Stimulated activated memory B cell treated with anti-CD40 and anti-IgM and Interleukin-4, amounts not matched to agents 10 μg/mL and 1 μg/mL and 100 μg/mL, for 72 hours (primary cell): ENCODE measurements at regions not wholly inside any gene's neighbourhood (a gene's known extent, or its start where the extent isn't known, plus 50 kb on each side); places are given as distances from the start of the nearest gene placed in this dataset.

Experiments used
- ATAC-seq: fragments of 150-1000 bp; cut with Tn5 transposase; 2 replicates; pipeline ENCODE4 v1.10.0; 2021
- H3K27ac Mint-ChIP-seq: one replicate; pipeline ENCODE4 v1.8.0; 2022; ENCODE audit warnings: mild to moderate bottlenecking, mixed read lengths
- H3K27me3 Mint-ChIP-seq: one replicate; pipeline ENCODE4 v1.8.0; 2022; ENCODE audit warnings: mixed read lengths
- H3K36me3 Mint-ChIP-seq: one replicate; pipeline ENCODE4 v1.8.0; 2022; ENCODE audit warnings: mixed read lengths
- H3K4me1 Mint-ChIP-seq: one replicate; pipeline ENCODE4 v1.8.0; 2022; ENCODE audit warnings: mixed read lengths
- H3K4me3 Mint-ChIP-seq: one replicate; pipeline ENCODE4 v1.8.0; 2022; ENCODE audit warnings: mild to moderate bottlenecking, moderate library complexity, mixed read lengths
- H3K9me3 Mint-ChIP-seq: one replicate; pipeline ENCODE4 v1.8.0; 2022; ENCODE audit warnings: mixed read lengths

DNA sequence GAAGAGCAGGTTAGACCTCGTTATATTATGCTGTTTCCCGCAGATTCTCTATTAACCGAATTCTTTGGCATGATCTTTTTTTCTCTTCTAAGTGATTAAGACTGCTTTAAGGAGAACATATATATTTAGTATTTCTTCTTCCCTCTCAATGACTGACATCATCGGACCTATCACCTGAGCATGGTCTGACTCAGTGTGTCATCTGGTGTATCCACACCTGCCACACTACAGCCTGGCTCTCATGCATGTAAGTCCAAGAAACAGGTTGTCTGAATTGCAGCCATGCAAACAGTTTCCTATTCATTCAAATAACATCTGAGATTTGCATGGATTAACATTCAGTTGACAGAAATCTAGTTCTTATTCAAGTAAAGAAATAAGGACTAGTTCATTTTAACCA lies 55.1 kb upstream of the CWC22 start:
- H3K4me3 Mint-ChIP-seq: no peak overlapping the region
- H3K27ac Mint-ChIP-seq: no peak overlapping the region
- ATAC-seq: no peak

DNA sequence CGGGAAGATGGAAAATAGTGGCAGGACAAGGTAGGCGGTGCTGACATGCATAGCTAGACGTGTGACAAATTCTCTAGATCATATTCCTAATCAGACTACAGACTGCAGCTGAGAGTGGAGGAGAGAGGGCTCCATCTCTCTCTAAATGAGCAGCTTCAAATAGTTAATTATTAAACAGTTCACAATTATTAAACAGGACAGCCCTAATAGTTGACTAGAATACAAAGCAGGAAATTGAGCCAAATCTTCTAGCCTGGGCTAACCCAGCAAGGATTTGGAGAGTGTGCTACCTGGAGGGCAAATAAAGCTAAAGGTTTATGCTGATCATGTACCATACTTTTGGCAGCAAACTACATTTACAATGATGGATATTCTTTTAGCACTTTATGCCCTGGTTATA lies 54.4 kb upstream of the CWC22 start:
- Mint-ChIP-seq H3K9me3 (no peaks in the 10 kb centered on the region), H3K4me1 (no peaks in the 10 kb centered on the region), H3K27me3 (no peaks in the 10 kb centered on the region), H3K27ac (no peak overlapping the region), H3K36me3 (no peaks in the 10 kb centered on the region), H3K4me3 (no peak overlapping the region)
- no peak for ATAC-seq

More for the DNA sequence above, 55.1 kb upstream of the CWC22 start:
- no peaks in the 10 kb centered on the region for H3K27me3 Mint-ChIP-seq
- no peaks in the 10 kb centered on the region for H3K36me3 Mint-ChIP-seq
- H3K9me3 Mint-ChIP-seq: no peaks in the 10 kb centered on the region
- no peaks in the 10 kb centered on the region for H3K4me1 Mint-ChIP-seq

DNA sequence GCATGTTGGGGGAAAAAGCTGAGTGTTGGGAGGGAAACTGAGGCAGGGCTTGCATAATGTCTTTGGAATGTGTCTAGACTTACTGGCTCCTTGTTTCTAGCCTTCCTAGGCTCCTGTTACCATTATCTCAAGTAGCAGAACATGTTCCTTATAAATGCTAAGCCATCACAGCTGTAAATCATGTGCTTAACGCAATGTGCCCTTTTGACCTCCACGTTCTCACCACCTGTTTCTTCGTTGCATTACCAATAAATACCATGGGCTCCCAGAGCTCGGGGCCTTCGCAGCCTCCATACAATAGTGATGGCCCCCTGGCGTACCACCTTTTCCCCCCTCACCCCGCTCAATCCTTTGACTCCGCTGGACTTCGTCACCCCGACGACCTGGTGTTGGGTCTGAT lies 54.0 kb upstream of the CWC22 start:
- no peak for ATAC-seq
- no peaks in the 10 kb centered on the region for H3K27me3 Mint-ChIP-seq
- H3K9me3 Mint-ChIP-seq: no peaks in the 10 kb centered on the region
- no peaks in the 10 kb centered on the region for H3K36me3 Mint-ChIP-seq
- H3K4me3 Mint-ChIP-seq: no peak overlapping the region
- H3K4me1 Mint-ChIP-seq: no peaks in the 10 kb centered on the region
- no peak overlapping the region for H3K27ac Mint-ChIP-seq

DNA sequence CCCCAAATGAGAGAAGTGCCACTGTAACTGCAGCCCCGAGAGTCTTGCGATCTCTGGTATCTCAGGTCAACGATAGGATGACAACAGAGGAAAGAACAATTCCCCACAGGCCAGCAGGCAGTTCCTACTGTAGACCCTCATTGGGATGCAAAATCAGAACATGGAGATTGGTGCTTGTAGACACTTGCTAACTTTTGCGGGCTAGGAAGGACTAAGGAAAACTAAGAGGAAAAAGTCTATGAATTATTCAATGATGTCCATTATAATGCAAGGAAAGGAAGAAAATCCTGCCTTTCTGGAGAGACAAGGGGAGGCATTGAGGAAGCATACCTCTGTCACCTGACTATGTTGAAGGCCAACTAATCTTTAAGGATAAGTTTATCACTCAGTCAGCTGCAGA lies 51.9 kb upstream of the CWC22 start:
- Mint-ChIP-seq H3K4me1 (no peaks in the 10 kb centered on the region), H3K27ac (no peak overlapping the region), H3K9me3 (peaks cover 5% of the 10 kb centered on the region), H3K27me3 (peaks cover 6% of the 10 kb centered on the region), H3K36me3 (no peaks in the 10 kb centered on the region), H3K4me3 (no peak overlapping the region)
- no peak for ATAC-seq

DNA sequence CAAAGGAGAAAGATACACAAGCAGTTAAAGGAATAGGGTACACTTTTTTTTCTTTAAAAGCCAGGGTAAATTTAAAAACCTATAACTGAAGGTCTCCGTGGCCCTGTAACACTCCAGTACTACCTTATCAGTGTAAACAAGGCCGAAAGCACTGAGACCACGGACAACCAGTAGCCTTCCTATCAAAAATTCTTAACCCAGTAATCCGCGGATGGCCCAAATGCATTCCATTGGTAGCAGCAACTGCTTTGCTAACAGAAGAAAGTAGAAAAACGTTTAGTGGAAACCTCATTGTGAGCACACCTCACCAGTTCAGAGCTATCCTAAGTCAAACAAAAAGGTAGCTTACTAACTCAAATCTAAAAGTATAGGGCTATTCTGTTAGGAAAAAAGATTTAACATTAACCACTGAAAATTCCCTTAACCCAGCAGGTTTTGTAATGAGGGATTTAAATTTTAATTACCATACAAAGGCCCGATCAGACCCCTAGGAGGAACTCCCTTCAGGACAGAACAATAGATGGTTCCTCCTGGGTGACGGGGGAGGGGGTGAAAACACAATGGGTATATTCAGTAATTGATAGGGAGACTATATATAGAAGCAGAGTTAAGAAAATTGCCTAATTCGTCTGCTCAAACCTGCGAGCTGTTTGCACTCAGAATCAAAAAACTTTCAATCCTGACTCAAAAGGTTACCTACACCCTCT lies 50.8 kb upstream of the CWC22 start:
- Mint-ChIP-seq H3K27ac (no peak overlapping the region), H3K4me3 (no peak overlapping the region)

More for the DNA sequence above, 50.8 kb upstream of the CWC22 start:
- ATAC-seq: no peak
- Mint-ChIP-seq H3K36me3 (no peaks in the 10 kb centered on the region), H3K4me1 (no peaks in the 10 kb centered on the region), H3K9me3 (peaks cover 5% of the 10 kb centered on the region), H3K27me3 (peaks cover 10% of the 10 kb centered on the region)
